Neural crest cell (in vitro differentiated cells): ENCODE measurements at regions not wholly inside any gene's neighbourhood (a gene's known extent, or its start where the extent isn't known, plus 50 kb on each side); places are given as distances from the start of the nearest gene placed in this dataset.

Experiments
- DNase-seq: peaks from one replicate; pipeline ENCODE4 v3.0.0; 2021; ENCODE audit warnings: low read depth, mixed read lengths, low spot score
- H3K27ac Mint-ChIP-seq: one replicate; pipeline ENCODE4 v1.8.0; 2021; ENCODE audit warnings: mild to moderate bottlenecking, mixed read lengths; ENCODE audit not compliant: unreplicated experiment
- H3K27me3 Mint-ChIP-seq: 2 replicates; pipeline ENCODE4 v1.8.0; 2021; ENCODE audit warnings: low read depth, mild to moderate bottlenecking, mixed read lengths
- H3K36me3 Mint-ChIP-seq: 2 replicates; pipeline ENCODE4 v1.8.0; 2021; ENCODE audit warnings: low read depth, mild to moderate bottlenecking, mixed read lengths
- H3K4me1 Mint-ChIP-seq: 2 replicates; pipeline ENCODE4 v1.8.0; 2021; ENCODE audit warnings: mixed read lengths
- H3K4me3 Mint-ChIP-seq: one replicate; pipeline ENCODE4 v1.8.0; 2021; ENCODE audit warnings: mild to moderate bottlenecking, mixed read lengths
- H3K9me3 Mint-ChIP-seq: 2 replicates; pipeline ENCODE4 v1.8.0; 2021; ENCODE audit warnings: mixed read lengths
- CTCF ChIP-seq: fragments of 200-600 bp; sonication (generic); conservative IDR thresholded peaks from 2 replicates; pipeline ENCODE4 v1.5.0; 2021; ENCODE audit warnings: antibody characterized with exemption, mild to moderate bottlenecking

- no peak overlapping the region for H3K4me3 Mint-ChIP-seq
- H3K27me3 Mint-ChIP-seq, result no peaks in the 10 kb centered on the region
- no peak overlapping the region for H3K27ac Mint-ChIP-seq
- H3K4me1 Mint-ChIP-seq, result peaks cover 9% of the 10 kb centered on the region
- DNase-seq, result no peak
- TF ChIP-seq CTCF, result no peak
- H3K9me3 Mint-ChIP-seq, result peaks cover 8% of the 10 kb centered on the region
- H3K36me3 Mint-ChIP-seq, result no peaks in the 10 kb centered on the region
These were observed 266.7 kb upstream of the C11orf87 start for GRCh38 chr11:109155291-109155690.

DNA sequence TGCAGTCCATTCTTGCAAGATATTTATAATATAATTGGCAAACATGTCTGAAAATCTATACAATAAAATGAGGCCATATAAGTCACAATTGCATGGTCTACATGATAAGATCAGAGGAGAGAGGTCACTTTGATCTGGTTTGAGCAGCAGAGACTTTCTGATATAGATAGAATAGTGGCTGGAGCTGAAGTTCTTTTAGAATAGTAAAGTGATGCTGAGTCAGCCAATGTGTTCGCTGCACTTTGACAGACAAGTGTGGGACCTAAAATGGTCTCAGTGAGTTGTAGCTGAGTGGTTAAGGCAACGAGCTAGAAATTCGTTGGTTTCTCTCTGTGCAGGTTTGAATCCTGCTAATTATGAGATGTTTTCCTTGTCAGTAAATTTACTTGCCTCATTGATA, 257.0 kb upstream of the C11orf87 start:
- peaks cover 2% of the 10 kb centered on the region for H3K9me3 Mint-ChIP-seq

GRCh38 chr11:109166441-109166840, 255.5 kb upstream of the C11orf87 start:
- Mint-ChIP-seq H3K36me3 (no peaks in the 10 kb centered on the region), H3K9me3 (no peaks in the 10 kb centered on the region), H3K27me3 (no peaks in the 10 kb centered on the region), H3K27ac (no peak overlapping the region), H3K4me1 (no peaks in the 10 kb centered on the region), H3K4me3 (no peak overlapping the region)
- DNase-seq, result no peak
- TF ChIP-seq CTCF, result no peak

More for the DNA sequence above, 257.0 kb upstream of the C11orf87 start:
- H3K36me3 Mint-ChIP-seq, result no peaks in the 10 kb centered on the region
- no peak for DNase-seq
- H3K27me3 Mint-ChIP-seq, result no peaks in the 10 kb centered on the region
- no peak overlapping the region for H3K4me3 Mint-ChIP-seq
- no peak overlapping the region for H3K27ac Mint-ChIP-seq
- no peak for TF ChIP-seq CTCF
- no peaks in the 10 kb centered on the region for H3K4me1 Mint-ChIP-seq

GRCh38 chr11:109173504-109173903, 248.5 kb upstream of the C11orf87 start:
- TF ChIP-seq CTCF, result no peak

GRCh38 chr11:109184376-109184775, 237.6 kb upstream of the C11orf87 start:
- Mint-ChIP-seq H3K27me3 (no peaks in the 10 kb centered on the region), H3K9me3 (peaks cover 4% of the 10 kb centered on the region), H3K27ac (no peak overlapping the region), H3K36me3 (no peaks in the 10 kb centered on the region), H3K4me1 (no peaks in the 10 kb centered on the region), H3K4me3 (no peak overlapping the region)
- no peak for TF ChIP-seq CTCF
- DNase-seq, result no peak

More at GRCh38 chr11:109173504-109173903, 248.5 kb upstream of the C11orf87 start:
- Mint-ChIP-seq H3K4me1 (no peaks in the 10 kb centered on the region), H3K27ac (no peak overlapping the region), H3K9me3 (no peaks in the 10 kb centered on the region), H3K4me3 (no peak overlapping the region), H3K36me3 (no peaks in the 10 kb centered on the region), H3K27me3 (peaks cover 2% of the 10 kb centered on the region)
- no peak for DNase-seq

GRCh38 chr11:109192864-109193263, 229.1 kb upstream of the C11orf87 start:
- peaks cover 13% of the 10 kb centered on the region for H3K9me3 Mint-ChIP-seq
- peaks cover 5% of the 10 kb centered on the region for H3K36me3 Mint-ChIP-seq
- H3K27ac Mint-ChIP-seq, result no peak overlapping the region
- no peak for DNase-seq
- no peaks in the 10 kb centered on the region for H3K27me3 Mint-ChIP-seq
- H3K4me3 Mint-ChIP-seq, result no peak overlapping the region
- no peak for TF ChIP-seq CTCF
- H3K4me1 Mint-ChIP-seq, result no peaks in the 10 kb centered on the region
